Pancreas (tissue), 10 donors: ENCODE measurements at regions not wholly inside any gene's neighbourhood (a gene's known extent, or its start where the extent isn't known, plus 50 kb on each side); places are given as distances from the start of the nearest gene placed in this dataset.

Source experiments
- ATAC-seq, 4 donors: fragments of 200-7000 bp; cut with Tn5 transposase; one replicate each; pipeline versions ENCODE4 v1.8.0 to v1.9.1; 2020; ENCODE audit warnings: mild to moderate bottlenecking in 4 of 4, moderate library complexity in 4 of 4
- DNase-seq, 6 donors: peaks; one replicate each; pipeline ENCODE4 v3.0.0-alpha.2; 2020
- FAIRE-seq: peaks from 2 replicates; lab custom pipeline; 2012; peaks lifted over from hg19 to GRCh38; lab: Jason Lieb, UNC
- H3K27ac ChIP-seq, 4 donors: fragments of 200-600 bp; sonication (generic); 1 replicate in 3 of 4; 2 replicates in 1 of 4; pipeline versions ENCODE4 v1.5.0 to v1.8.0; 2020
- H3K27me3 ChIP-seq, 4 donors: fragments of 200-600 bp; one replicate each; pipeline ENCODE4 v1.8.0; 2021
- H3K36me3 ChIP-seq, 3 donors: fragments of 200-600 bp; sonication (generic) in 1 of 3; one replicate each; pipeline versions ENCODE4 v1.5.0 to v1.8.0; 2020 to 2021
- H3K4me1 ChIP-seq, 3 donors: fragments of 200-600 bp; one replicate each; pipeline ENCODE4 v1.8.0; 2021
- H3K4me3 ChIP-seq, 4 donors: fragments of 200-600 bp; sonication (generic) in 2 of 4; one replicate each; pipeline versions ENCODE4 v1.5.0 to v1.8.0; 2020 to 2021
- H3K9me3 ChIP-seq, 4 donors: fragments of 200-600 bp; one replicate each; pipeline ENCODE4 v1.8.0; 2021
- CTCF ChIP-seq, 4 donors: fragments of 200-600 bp; sonication (generic) in 3 of 4; IDR thresholded peaks; one replicate each; pipeline versions ENCODE4 v1.5.0 to v1.8.0; 2021; ENCODE audit warnings: antibody characterized with exemption in 4 of 4
- WGBS, 2 donors: extraction: QIAGEN DNeasy Blood & Tissue Kit; methylation state at CpG; one replicate each; pipeline ENCODE4 v1.1.7; 2013; 5-methylcytosine and 5-hydroxymethylcytosine counted together
- intact Hi-C, 3 donors: fragments of 100-400 bp; cut with DNase I; formaldehyde crosslinking; loops; one replicate each; pipeline versions ENCODE4 v1.11.1 to v1.14.2; 2022
- donor health status: healthy with polysubstance abuse.
- donor health status: DM: no; HTN: no; CAD: no; lungs with moderate emphysema.
- donor health status: DM: no; HTN: no; CAD: no.
- donor health status: control.
- donor health status: control.
- donor health status: Bipolar disorder and iron deficiency.
- donor health status: DM: yes; HTN: yes; CAD: no.
- donor health status: DM: no; HTN: no; CAD: no.
- donor health status: DM: no; HTN: no; CAD: no.
- donor health status: DM: yes; HTN: yes; CAD: no.

DNA sequence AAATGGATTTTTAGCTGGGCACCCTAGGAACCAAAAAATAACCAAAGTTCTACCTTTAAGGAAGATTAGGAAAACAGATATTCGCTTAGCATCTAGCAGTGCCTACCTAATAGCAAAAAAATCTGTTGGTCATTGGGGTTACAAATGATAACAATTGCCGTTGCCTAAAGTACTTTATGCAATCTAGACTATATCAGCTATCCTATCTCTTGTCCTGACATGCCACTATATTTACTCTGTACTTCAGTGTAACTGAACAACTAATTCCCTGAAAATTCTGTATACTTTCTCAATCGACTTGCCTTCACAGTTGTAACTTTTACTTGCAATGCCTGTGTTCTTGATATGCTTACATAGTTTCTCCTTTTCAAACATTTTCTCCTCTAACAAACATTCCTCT is 282.9 kb upstream of the PCDH7 start:
- H3K27ac ChIP-seq = no peak overlapping the region
- no peak for FAIRE-seq
- no peaks in the 10 kb centered on the region for H3K27me3 ChIP-seq
- H3K4me3 ChIP-seq = no peak overlapping the region
- DNase-seq = no peak
- no peak for ATAC-seq
- H3K36me3 ChIP-seq = no peaks in the 10 kb centered on the region
- no peaks in the 10 kb centered on the region for H3K4me1 ChIP-seq
- H3K9me3 ChIP-seq = no peaks in the 10 kb centered on the region
- intact Hi-C loops = no loop called here
- no peak for TF ChIP-seq CTCF (IDR thresholded peaks at IDR 0.05)
- WGBS, 2 donors = 41 to 50% methylated on average over 3 of the region's 3 CpGs

GRCh38 chr4:30443289-30443688 is 276.9 kb upstream of the PCDH7 start:
- Histone ChIP-seq H3K4me1 (no peaks in the 10 kb centered on the region), H3K36me3 (no peaks in the 10 kb centered on the region), H3K27me3 (no peaks in the 10 kb centered on the region), H3K27ac (no peak overlapping the region), H3K4me3 (no peak overlapping the region), H3K9me3 (no peaks in the 10 kb centered on the region)
- WGBS, 2 donors = 16 to 23% methylated on average over 2 of the region's 2 CpGs
- no peak for DNase-seq
- intact Hi-C loops = no loop called here
- no peak for FAIRE-seq
- ATAC-seq = no peak
- no peak for TF ChIP-seq CTCF (IDR thresholded peaks at IDR 0.05)

DNA sequence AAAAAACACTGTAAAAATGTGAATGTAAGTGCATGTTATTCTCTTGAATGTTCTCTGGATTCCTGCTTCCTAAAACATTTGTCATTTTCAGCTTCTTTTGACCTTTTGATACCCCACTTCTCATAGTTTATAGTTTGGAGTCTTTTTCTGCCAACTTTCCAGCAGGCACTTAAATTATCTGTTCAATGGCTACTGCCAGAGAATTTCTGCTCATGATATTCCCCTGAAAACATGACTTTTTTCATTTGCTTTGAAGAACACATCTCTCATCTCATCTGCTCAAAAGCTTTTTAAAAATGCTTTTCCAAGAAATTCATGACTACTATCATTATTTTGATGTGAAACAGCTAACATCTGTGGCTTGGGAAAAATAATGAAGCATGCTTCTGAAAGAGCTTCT is 269.7 kb upstream of the PCDH7 start:
- Histone ChIP-seq H3K36me3 (no peaks in the 10 kb centered on the region), H3K27ac (no peak overlapping the region), H3K4me3 (no peak overlapping the region), H3K4me1 (no peaks in the 10 kb centered on the region), H3K27me3 (no peaks in the 10 kb centered on the region), H3K9me3 (no peaks in the 10 kb centered on the region)
- ATAC-seq = no peak
- intact Hi-C loops = no loop called here
- FAIRE-seq = no peak
- TF ChIP-seq CTCF (IDR thresholded peaks at IDR 0.05) = no peak
- DNase-seq = no peak

- ATAC-seq (no peak), FAIRE-seq (no peak), DNase-seq (no peak)
- TF ChIP-seq CTCF (IDR thresholded peaks at IDR 0.05) = no peak
- no peaks in the 10 kb centered on the region for H3K4me1 ChIP-seq
- H3K27me3 ChIP-seq = no peaks in the 10 kb centered on the region
- intact Hi-C loops = no loop called here
- no peak overlapping the region for H3K27ac ChIP-seq
- H3K9me3 ChIP-seq = no peaks in the 10 kb centered on the region
- 60 to 72% methylated on average over 1 of the region's 1 CpG for WGBS, 2 donors
- H3K4me3 ChIP-seq = no peak overlapping the region
- H3K36me3 ChIP-seq = no peaks in the 10 kb centered on the region
These were observed 265.7 kb upstream of the PCDH7 start for GRCh38 chr4:30454504-30454903.

DNA sequence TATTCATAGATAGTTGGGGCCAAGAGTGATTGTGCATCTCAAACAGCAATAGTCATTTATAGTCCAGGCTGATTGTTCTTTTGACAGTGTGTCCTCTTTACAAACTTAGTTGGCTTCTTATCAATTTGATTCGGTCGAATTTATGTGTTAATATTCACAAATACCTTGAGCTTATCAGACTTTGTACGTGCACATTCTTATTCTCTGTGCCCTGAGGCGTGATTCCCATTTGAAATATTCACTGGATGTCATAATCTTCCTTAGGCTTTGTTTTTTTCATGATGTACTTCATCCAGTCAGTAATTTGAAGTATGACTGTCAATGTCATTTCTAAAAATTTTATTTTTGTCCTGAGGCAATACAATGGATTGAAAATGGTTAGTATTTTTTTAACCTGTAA is 263.5 kb upstream of the PCDH7 start:
- Histone ChIP-seq H3K4me1 (no peaks in the 10 kb centered on the region), H3K9me3 (no peaks in the 10 kb centered on the region), H3K36me3 (no peaks in the 10 kb centered on the region), H3K27me3 (no peaks in the 10 kb centered on the region), H3K27ac (no peak overlapping the region), H3K4me3 (no peak overlapping the region)
- no peak for FAIRE-seq
- no peak for TF ChIP-seq CTCF (IDR thresholded peaks at IDR 0.05)
- 49 to 58% methylated on average over 4 of the region's 4 CpGs for WGBS, 2 donors
- ATAC-seq = no peak
- no peak for DNase-seq
- intact Hi-C loops = no loop called here
